GM23338 (cell line): ENCODE measurements at regions not wholly inside any gene's neighbourhood (a gene's known extent, or its start where the extent isn't known, plus 50 kb on each side); places are given as distances from the start of the nearest gene placed in this dataset.

ENCODE experiments used
- ATAC-seq: fragments of 200-7000 bp; cut with Tn5 transposase; 3 replicates; pipeline ENCODE4 v1.9.1; 2020
- DNase-seq: peaks from one replicate; pipeline ENCODE4 v3.0.0-alpha.2; 2015; ENCODE audit warnings: low spot score
- H2AFZ ChIP-seq: fragments of 200-600 bp; sonication (generic); 2 replicates; pipeline ENCODE4 v1.8.0; 2016; ENCODE audit warnings: antibody characterized with exemption, mild to moderate bottlenecking, moderate library complexity
- H3F3A ChIP-seq: fragments of 200-600 bp; sonication (generic); replicated peaks from 2 replicates; pipeline ENCODE4 v1.8.0; 2017; ENCODE audit warnings: antibody characterized with exemption, mixed run types, low read depth
- H3K27ac ChIP-seq: fragments of 200-600 bp; sonication (generic); 2 replicates; pipeline ENCODE4 v1.6.1; 2016; ENCODE audit warnings: low read depth
- H3K27me3 ChIP-seq: fragments of 200-600 bp; sonication (generic); 2 replicates; pipeline ENCODE4 v1.8.0; 2016; ENCODE audit warnings: mild to moderate bottlenecking, mixed run types, moderate library complexity; ENCODE audit not compliant: insufficient read depth
- H3K36me3 ChIP-seq: fragments of 200-600 bp; sonication (generic); 2 replicates; pipeline ENCODE4 v1.8.0; 2016; ENCODE audit warnings: mild to moderate bottlenecking; ENCODE audit not compliant: insufficient read depth
- H3K4me1 ChIP-seq: fragments of 200-600 bp; sonication (generic); 2 replicates; pipeline ENCODE4 v1.8.0; 2016; ENCODE audit warnings: mild to moderate bottlenecking, moderate library complexity; ENCODE audit not compliant: insufficient read depth
- H3K4me2 ChIP-seq: fragments of 200-600 bp; sonication (generic); 2 replicates; pipeline ENCODE4 v1.7.1; 2017; ENCODE audit warnings: mixed run types
- H3K4me3 ChIP-seq: fragments of 200-600 bp; sonication (generic); 2 replicates; pipeline ENCODE4 v1.6.1; 2016; ENCODE audit warnings: mixed run types
- H3K79me2 ChIP-seq: fragments of 200-600 bp; sonication (generic); replicated peaks from 2 replicates; pipeline ENCODE4 v1.8.0; 2017; ENCODE audit warnings: mild to moderate bottlenecking; ENCODE audit not compliant: insufficient read depth
- H3K9me2 ChIP-seq: fragments of 200-600 bp; sonication (generic); 2 replicates; pipeline ENCODE4 v1.8.0; 2017; ENCODE audit not compliant: insufficient read depth
- H4K20me1 ChIP-seq: fragments of 200-600 bp; sonication (generic); replicated peaks from 2 replicates; pipeline ENCODE4 v1.8.0; 2017; ENCODE audit warnings: mild to moderate bottlenecking; ENCODE audit not compliant: insufficient read depth
- H3K27ac Mint-ChIP-seq: 2 replicates; pipeline ENCODE4 v1.8.0; 2020; ENCODE audit warnings: inconsistent platforms, mild to moderate bottlenecking, moderate library complexity, mixed read lengths
- H3K27me3 Mint-ChIP-seq: 3 replicates; pipeline ENCODE4 v1.8.0; 2022; ENCODE audit warnings: low read depth, mild to moderate bottlenecking, moderate library complexity, mixed read lengths, inconsistent platforms; ENCODE audit not compliant: insufficient read depth, poor library complexity
- H3K36me3 Mint-ChIP-seq: 3 replicates; pipeline ENCODE4 v1.8.0; 2021; ENCODE audit warnings: low read depth, mild to moderate bottlenecking, inconsistent platforms, moderate library complexity, mixed read lengths
- H3K4me1 Mint-ChIP-seq: 3 replicates; pipeline ENCODE4 v1.8.0; 2020; ENCODE audit warnings: mild to moderate bottlenecking, inconsistent platforms, mixed read lengths
- H3K4me3 Mint-ChIP-seq: 3 replicates; pipeline ENCODE4 v1.8.0; 2021; ENCODE audit warnings: moderate library complexity, mild to moderate bottlenecking, inconsistent platforms, mixed read lengths
- H3K9me3 Mint-ChIP-seq: 3 replicates; pipeline ENCODE4 v1.8.0; 2020; ENCODE audit warnings: moderate library complexity, mild to moderate bottlenecking, inconsistent platforms, mixed read lengths
- CREB1 ChIP-seq: fragments of 250-450 bp; sonication (Bioruptor Pico); IDR thresholded peaks from 2 replicates; pipeline ENCODE4 v1.5.0; 2020; ENCODE audit warnings: low read depth, mild to moderate bottlenecking, moderate library complexity
- CTCF ChIP-seq, 2 experiments: fragments of 200-600 bp in 1 of 2; sonication (generic) in 1 of 2; conservative IDR thresholded peaks; 2 replicates each; pipeline versions ENCODE4 v1.5.1 to v1.6.1; 2016 to 2017; ENCODE audit warnings: antibody characterized with exemption in 2 of 2, low read depth in 2 of 2, mild to moderate bottlenecking in 2 of 2, moderate library complexity in 1 of 2
- ETS1 ChIP-seq: IDR thresholded peaks from 2 replicates; pipeline ENCODE4 v1.6.1; 2016; ENCODE audit warnings: antibody characterized with exemption
- EZH2 ChIP-seq: fragments of 200-600 bp; sonication (generic); IDR thresholded peaks from one replicate; pipeline ENCODE4 v1.8.0; 2017; ENCODE audit warnings: antibody characterized with exemption, mild to moderate bottlenecking, low read depth; ENCODE audit not compliant: unreplicated experiment
- EZH2phosphoT487 ChIP-seq: fragments of 200-600 bp; sonication (generic); IDR thresholded peaks from one replicate; pipeline ENCODE4 v1.8.1; 2018; ENCODE audit warnings: antibody characterized with exemption; ENCODE audit not compliant: unreplicated experiment
- JUNB ChIP-seq: IDR thresholded peaks from one replicate; pipeline ENCODE4 v1.6.1; 2016; ENCODE audit warnings: antibody characterized with exemption; ENCODE audit not compliant: unreplicated experiment
- NANOG ChIP-seq: IDR thresholded peaks from 2 replicates; pipeline ENCODE4 v1.6.1; 2016; ENCODE audit warnings: antibody characterized with exemption, borderline replicate concordance
- POLR2AphosphoS5 ChIP-seq: IDR thresholded peaks from 2 replicates; pipeline ENCODE4 v1.6.1; 2016; ENCODE audit warnings: antibody characterized with exemption, low read depth
- REST ChIP-seq: IDR thresholded peaks from one replicate; pipeline ENCODE4 v1.6.1; 2018; ENCODE audit warnings: antibody characterized with exemption; ENCODE audit not compliant: unreplicated experiment
- STAT1 ChIP-seq: IDR thresholded peaks from one replicate; pipeline ENCODE4 v1.6.1; 2016; ENCODE audit warnings: antibody characterized with exemption; ENCODE audit not compliant: unreplicated experiment
- ZNF114 ChIP-seq: fragments of 250-450 bp; sonication (Bioruptor Pico); IDR thresholded peaks from 2 replicates; pipeline ENCODE4 v1.5.0; 2020; ENCODE audit warnings: mild to moderate bottlenecking, moderate library complexity
- ZNF331 ChIP-seq: fragments of 250-450 bp; sonication (Bioruptor Pico); IDR thresholded peaks from 2 replicates; pipeline ENCODE4 v1.5.0; 2020; ENCODE audit warnings: low read depth, mild to moderate bottlenecking, moderate library complexity
- ZNF462 ChIP-seq: fragments of 250-450 bp; sonication (Bioruptor Pico); IDR thresholded peaks from 2 replicates; pipeline ENCODE4 v1.5.0; 2020; ENCODE audit warnings: mild to moderate bottlenecking, moderate library complexity

- H3F3A ChIP-seq, result no peaks in the 10 kb centered on the region
- H3K79me2 ChIP-seq, result no peaks in the 10 kb centered on the region
- peaks cover 18% of the 10 kb centered on the region for H3K36me3 Mint-ChIP-seq
- H3K4me2 ChIP-seq, result no peak overlapping the region
- H2AFZ ChIP-seq, result no peak overlapping the region
- no peaks in the 10 kb centered on the region for H4K20me1 ChIP-seq
- ATAC-seq, result no peak
- no peak for TF ChIP-seq CREB1 (CRISPR knock-in tag)
- TF ChIP-seq REST, result no peak
- TF ChIP-seq STAT1, result no peak
- no peak for TF ChIP-seq EZH2
- TF ChIP-seq POLR2AphosphoS5, result no peak
- TF ChIP-seq ZNF462 (CRISPR knock-in tag), result no peak
- TF ChIP-seq ZNF331, result no peak
- TF ChIP-seq EZH2phosphoT487, result no peak
- TF ChIP-seq NANOG, result no peak
- no peak for TF ChIP-seq JUNB
- TF ChIP-seq ZNF114 (CRISPR knock-in tag), result no peak
- TF ChIP-seq ETS1, result no peak
- TF ChIP-seq CTCF (conservative IDR thresholded peaks at IDR 0.05; ENCODE audit: low read depth in 2 of 2), result no peak
- peaks cover 3% of the 10 kb centered on the region for H3K27me3 Mint-ChIP-seq
- H3K4me1 ChIP-seq, result no peaks in the 10 kb centered on the region
- no peaks in the 10 kb centered on the region for H3K36me3 ChIP-seq
- DNase-seq, result no peak
- H3K4me1 Mint-ChIP-seq, result no peaks in the 10 kb centered on the region
- H3K27me3 ChIP-seq, result no peaks in the 10 kb centered on the region
- no peaks in the 10 kb centered on the region for H3K9me2 ChIP-seq
- H3K27ac ChIP-seq, result no peak overlapping the region
- H3K9me3 Mint-ChIP-seq, result peaks cover 26% of the 10 kb centered on the region
- no peak overlapping the region for H3K4me3 Mint-ChIP-seq
- no peak overlapping the region for H3K27ac Mint-ChIP-seq
- H3K4me3 ChIP-seq, result no peak overlapping the region
These were observed 1568.9 kb upstream of the PABPC4L start for GRCh38 chr4:135770505-135770904.
